ENCODE measurements at regions not wholly inside any gene's neighbourhood (a gene's known extent, or its start where the extent isn't known, plus 50 kb on each side); places are given as distances from the start of the nearest gene placed in this dataset.
"Not testable (repeated sequence)": the region's sequence is repeated elsewhere in the genome, so short reads cannot be mapped to it uniquely, and the experiment has no call there.

DNA sequence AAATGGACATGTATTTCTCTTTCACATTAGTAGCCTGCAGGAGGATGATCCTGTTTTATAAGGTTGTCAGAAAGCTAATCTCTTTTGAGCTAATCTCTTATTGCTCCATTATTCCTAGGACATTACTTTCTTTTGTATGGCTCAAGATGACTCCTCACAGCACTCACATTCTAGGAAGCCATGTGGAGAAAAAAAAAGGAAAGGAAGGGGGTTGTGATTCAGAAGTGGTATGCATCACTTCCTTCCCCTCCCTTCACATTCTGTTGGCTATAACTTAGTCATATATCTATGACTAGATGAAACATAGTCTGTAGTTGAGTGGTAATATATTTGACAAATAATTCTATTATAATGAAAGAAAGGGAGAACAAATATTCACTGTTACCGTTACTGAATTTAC is 168.8 kb upstream of the TTC14 start:
- H3K9me3 Mint-ChIP-seq: peaks cover 9 to 40% (median 15%) of the 10 kb centered on the region in 6 donors
- H3K4me3 Mint-ChIP-seq: no peak overlapping the region
- no peaks in the 10 kb centered on the region for H3K4me1 Mint-ChIP-seq
- H3K27me3 Mint-ChIP-seq (ENCODE audit: low read depth in 3 of 3): peaks cover 0 to 1% (median 0%) of the 10 kb centered on the region in 3 donors
- no peaks in the 10 kb centered on the region for H3K36me3 Mint-ChIP-seq
- DNase-seq: no peak
- H3K27ac Mint-ChIP-seq: no peak overlapping the region

DNA sequence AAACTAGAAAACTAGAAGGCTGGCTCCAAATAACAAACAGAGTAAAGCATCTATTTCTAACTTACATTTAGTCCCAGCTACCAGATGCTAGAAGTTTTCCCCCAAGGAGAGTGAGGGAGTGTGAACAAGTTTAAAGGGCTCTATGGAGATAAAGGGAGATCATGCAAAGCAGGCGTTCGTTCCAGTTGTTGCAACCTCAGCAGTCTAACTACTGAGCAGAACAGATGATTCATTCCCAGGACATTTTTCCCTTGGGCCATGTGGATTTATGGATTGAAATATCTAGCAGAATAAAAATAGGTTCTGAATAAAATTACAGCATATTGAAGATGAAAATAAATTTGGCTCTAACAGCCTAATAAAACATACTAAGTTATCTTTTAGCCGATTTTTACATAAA is 154.8 kb upstream of the TTC14 start:
- H3K27me3 Mint-ChIP-seq (ENCODE audit: low read depth in 3 of 3): no peaks in the 10 kb centered on the region
- H3K4me1 Mint-ChIP-seq: no peaks in the 10 kb centered on the region

GRCh38 chr3:180448407-180448806 is 153.6 kb upstream of the TTC14 start:
- H3K4me3 Mint-ChIP-seq; H3K36me3 Mint-ChIP-seq; DNase-seq; H3K27me3 Mint-ChIP-seq (ENCODE audit: low read depth in 3 of 3); H3K27ac Mint-ChIP-seq; H3K4me1 Mint-ChIP-seq: not testable (repeated sequence)
- H3K9me3 Mint-ChIP-seq: peaks cover 2 to 16% (median 9%) of the 10 kb centered on the region in 6 donors

More for the DNA sequence above, 154.8 kb upstream of the TTC14 start:
- no peak overlapping the region for H3K4me3 Mint-ChIP-seq
- no peak for DNase-seq
- no peaks in the 10 kb centered on the region for H3K36me3 Mint-ChIP-seq
- H3K27ac Mint-ChIP-seq: no peak overlapping the region
- peaks cover 2 to 17% (median 10%) of the 10 kb centered on the region in 6 donors for H3K9me3 Mint-ChIP-seq

- Mint-ChIP-seq H3K36me3 (no peaks in the 10 kb centered on the region), H3K4me1 (no peaks in the 10 kb centered on the region), H3K27ac (no peak overlapping the region), H3K27me3 (ENCODE audit: low read depth in 3 of 3) (no peaks in the 10 kb centered on the region), H3K9me3 (peaks cover 1 to 14% (median 9%) of the 10 kb centered on the region in 6 donors), H3K4me3 (no peak overlapping the region)
- no peak for DNase-seq
Observed at GRCh38 chr3:180457225-180457624, 144.7 kb upstream of the TTC14 start.

DNA sequence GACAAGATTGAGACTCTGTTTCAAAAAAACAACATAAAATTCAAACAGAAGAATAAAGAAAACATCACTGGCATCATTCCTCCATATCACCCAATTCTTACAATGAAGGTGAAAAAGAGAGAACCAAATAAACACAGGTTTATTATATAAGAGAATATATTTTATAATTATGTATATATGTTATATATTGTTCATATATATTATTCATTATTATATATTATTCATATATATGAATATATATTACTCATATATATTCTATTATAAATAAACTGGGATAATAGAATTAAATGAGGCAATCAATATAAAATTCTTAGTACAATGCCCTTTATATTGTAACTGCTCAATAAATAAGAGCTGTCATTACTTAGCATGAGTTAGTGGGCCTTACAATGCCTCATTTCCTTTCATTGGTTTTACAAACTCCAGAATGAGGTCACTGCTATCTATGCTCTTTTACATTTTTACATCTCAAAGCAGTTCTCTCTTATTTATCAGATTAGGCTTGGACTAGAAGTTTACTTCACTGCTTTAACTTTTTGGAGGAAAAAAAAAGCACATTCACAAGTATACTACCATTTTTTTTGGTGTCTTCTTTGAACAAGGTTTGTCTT is 135.5 kb upstream of the TTC14 start:
- DNase-seq: no peak
- no peaks in the 10 kb centered on the region for H3K4me1 Mint-ChIP-seq
- no peaks in the 10 kb centered on the region for H3K36me3 Mint-ChIP-seq
- peaks cover 0 to 24% (median 8%) of the 10 kb centered on the region in 6 donors for H3K9me3 Mint-ChIP-seq
- no peak overlapping the region for H3K4me3 Mint-ChIP-seq
- no peaks in the 10 kb centered on the region for H3K27me3 Mint-ChIP-seq (ENCODE audit: low read depth in 3 of 3)
- no peak overlapping the region for H3K27ac Mint-ChIP-seq

GRCh38 chr3:180467177-180467576 is 134.8 kb upstream of the TTC14 start:
- no peaks in the 10 kb centered on the region for H3K36me3 Mint-ChIP-seq
- peaks cover 0 to 24% (median 7%) of the 10 kb centered on the region in 6 donors for H3K9me3 Mint-ChIP-seq
- no peak overlapping the region for H3K27ac Mint-ChIP-seq
- no peak overlapping the region for H3K4me3 Mint-ChIP-seq
- H3K27me3 Mint-ChIP-seq (ENCODE audit: low read depth in 3 of 3): no peaks in the 10 kb centered on the region
- no peaks in the 10 kb centered on the region for H3K4me1 Mint-ChIP-seq
- DNase-seq: no peak

DNA sequence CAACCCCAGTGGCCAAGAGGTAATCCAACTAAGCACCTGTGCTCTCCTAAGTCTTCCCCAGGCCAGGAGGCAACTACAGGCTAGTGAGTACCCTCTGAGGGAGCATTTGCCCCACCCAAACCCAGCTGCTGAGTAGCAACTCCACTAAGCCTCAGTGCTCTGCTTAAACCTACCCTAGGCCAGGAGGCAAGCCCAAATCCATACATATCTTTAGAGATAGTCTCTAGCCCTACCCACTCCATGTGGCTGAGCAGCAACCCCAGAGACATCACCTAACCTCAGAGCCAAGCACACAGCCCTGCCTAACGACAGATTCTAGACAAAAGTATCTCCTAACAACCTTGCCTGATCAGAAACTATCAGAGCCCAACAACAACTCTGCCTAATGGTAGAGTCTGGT is 132.8 kb upstream of the TTC14 start:
- no peaks in the 10 kb centered on the region for H3K36me3 Mint-ChIP-seq
- DNase-seq: no peak
- no peaks in the 10 kb centered on the region for H3K27me3 Mint-ChIP-seq (ENCODE audit: low read depth in 3 of 3)
- no peaks in the 10 kb centered on the region for H3K4me1 Mint-ChIP-seq
- no peak overlapping the region for H3K27ac Mint-ChIP-seq
- peaks cover 0 to 24% (median 4%) of the 10 kb centered on the region in 6 donors for H3K9me3 Mint-ChIP-seq
- H3K4me3 Mint-ChIP-seq: no peak overlapping the region

DNA sequence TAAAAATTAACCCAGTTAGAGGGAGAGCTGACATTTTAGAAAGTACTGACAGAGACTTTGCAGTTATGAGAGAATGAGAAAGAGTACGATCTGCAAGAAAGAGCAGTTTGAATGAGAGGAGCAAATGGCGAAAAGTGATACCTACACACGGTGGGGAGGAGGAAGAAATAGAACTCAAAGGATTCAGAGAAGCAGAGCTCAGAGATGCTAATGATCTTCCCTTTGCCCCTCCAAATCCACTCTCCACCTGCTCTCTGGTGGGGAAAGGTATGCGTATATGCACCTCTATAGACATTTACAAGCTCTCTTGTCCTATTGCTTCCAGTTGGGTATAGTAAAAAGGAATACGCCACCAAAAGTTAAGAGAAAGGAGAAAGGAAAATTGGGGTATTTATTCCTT is 123.3 kb upstream of the TTC14 start:
- Mint-ChIP-seq H3K36me3 (no peaks in the 10 kb centered on the region), H3K27me3 (ENCODE audit: low read depth in 3 of 3) (peaks cover 0 to 2% (median 2%) of the 10 kb centered on the region in 3 donors), H3K4me1 (no peaks in the 10 kb centered on the region), H3K27ac (no peak overlapping the region), H3K4me3 (no peak overlapping the region), H3K9me3 (peaks cover 0 to 19% (median 14%) of the 10 kb centered on the region in 6 donors)
- no peak for DNase-seq

DNA sequence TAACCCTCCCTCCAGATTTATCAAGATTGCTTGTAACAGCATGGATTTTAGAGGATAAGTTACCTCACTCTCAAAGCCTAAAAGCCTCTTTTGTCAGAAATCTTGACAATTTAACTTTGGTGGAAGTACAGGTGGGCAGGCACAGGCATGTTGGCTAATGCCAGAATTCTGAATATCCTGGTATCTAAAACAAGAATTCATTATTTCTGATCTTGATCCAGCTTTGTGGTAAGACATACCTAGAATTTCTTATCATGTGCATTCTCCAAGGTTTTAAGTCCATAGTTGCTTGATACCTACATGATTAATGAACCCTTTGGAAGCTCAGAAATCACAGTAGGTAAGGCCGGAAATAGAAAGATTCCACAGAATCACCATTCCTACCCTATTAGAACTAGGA is 109.9 kb upstream of the TTC14 start:
- DNase-seq: no peak
- Mint-ChIP-seq H3K36me3 (no peaks in the 10 kb centered on the region), H3K9me3 (peaks cover 2 to 26% (median 14%) of the 10 kb centered on the region in 6 donors), H3K27ac (no peak overlapping the region), H3K27me3 (ENCODE audit: low read depth in 3 of 3) (peaks cover 0 to 2% (median 0%) of the 10 kb centered on the region in 3 donors), H3K4me1 (no peaks in the 10 kb centered on the region), H3K4me3 (no peak overlapping the region)

DNA sequence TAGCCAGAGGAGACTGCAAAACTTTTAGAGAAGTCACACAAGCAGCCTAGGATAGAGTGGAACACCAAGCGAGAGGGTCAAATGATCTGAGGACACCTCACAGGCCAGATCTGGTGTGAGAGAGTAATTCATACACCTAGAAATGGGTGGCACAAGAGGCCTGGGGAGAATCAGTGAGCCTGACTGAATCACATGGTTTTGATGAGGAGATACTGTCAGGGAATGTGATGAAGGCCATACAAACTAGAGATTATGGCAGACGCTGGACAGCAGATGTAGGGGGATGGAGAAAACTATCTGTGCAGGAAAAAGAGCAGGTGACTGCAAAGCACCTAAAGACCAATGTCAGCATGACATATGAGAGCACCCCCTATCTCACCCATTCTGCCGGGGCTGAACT is 105.0 kb upstream of the TTC14 start:
- Mint-ChIP-seq H3K4me1 (no peaks in the 10 kb centered on the region), H3K9me3 (peaks cover 2 to 24% (median 15%) of the 10 kb centered on the region in 6 donors), H3K27me3 (ENCODE audit: low read depth in 3 of 3) (no peaks in the 10 kb centered on the region), H3K27ac (no peak overlapping the region), H3K36me3 (no peaks in the 10 kb centered on the region), H3K4me3 (no peak overlapping the region)
- no peak for DNase-seq

GRCh38 chr3:180516368-180516767 is 85.6 kb upstream of the TTC14 start:
- Mint-ChIP-seq H3K4me1 (no peaks in the 10 kb centered on the region), H3K36me3 (no peaks in the 10 kb centered on the region), H3K9me3 (peaks cover 5 to 27% (median 17%) of the 10 kb centered on the region in 6 donors), H3K4me3 (no peak overlapping the region), H3K27me3 (ENCODE audit: low read depth in 3 of 3) (peaks cover 0 to 3% (median 0%) of the 10 kb centered on the region in 3 donors), H3K27ac (no peak overlapping the region)
- DNase-seq: no peak

DNA sequence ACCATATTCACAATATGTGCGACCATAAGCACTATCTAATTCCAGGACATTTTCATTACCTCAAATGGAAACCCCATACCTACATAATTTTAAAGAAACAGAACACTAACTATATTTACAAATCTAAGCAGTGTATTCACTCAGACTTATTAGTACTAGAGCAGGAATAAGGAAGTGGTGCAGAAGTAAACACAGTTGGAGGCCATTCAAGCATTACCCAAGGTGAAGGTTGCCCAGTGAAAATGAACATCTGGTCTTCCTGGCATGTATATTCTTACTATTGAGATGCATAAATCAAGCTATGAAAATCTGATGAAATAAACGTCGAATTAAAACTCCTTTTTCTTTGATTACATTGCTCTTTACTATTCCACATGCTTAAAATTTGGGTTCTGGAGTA is 78.9 kb upstream of the TTC14 start:
- H3K4me3 Mint-ChIP-seq: no peak overlapping the region
- no peaks in the 10 kb centered on the region for H3K4me1 Mint-ChIP-seq
- no peak overlapping the region for H3K27ac Mint-ChIP-seq
- DNase-seq: no peak
- H3K36me3 Mint-ChIP-seq: no peaks in the 10 kb centered on the region
- peaks cover 5 to 39% (median 13%) of the 10 kb centered on the region in 6 donors for H3K9me3 Mint-ChIP-seq
- H3K27me3 Mint-ChIP-seq (ENCODE audit: low read depth in 3 of 3): peaks cover 0 to 5% (median 4%) of the 10 kb centered on the region in 3 donors

DNA sequence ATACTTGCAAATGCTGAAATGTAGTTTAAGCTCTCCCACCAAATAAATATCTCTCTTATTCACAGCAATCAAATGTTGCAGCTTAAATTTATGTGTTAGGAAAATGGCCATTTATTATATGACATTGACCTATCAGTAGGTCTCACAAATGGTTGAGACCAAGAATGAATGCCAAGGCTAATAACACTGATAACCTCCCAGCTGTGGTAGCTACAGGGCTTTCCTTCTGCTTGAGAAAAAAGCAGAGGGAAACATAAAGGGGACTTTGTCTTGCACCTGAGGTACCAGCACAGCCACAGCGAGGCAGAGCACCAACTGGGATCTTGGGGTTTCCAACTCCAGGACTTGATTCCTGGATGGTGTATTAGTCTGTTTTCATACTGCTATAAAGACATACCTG is 73.1 kb upstream of the TTC14 start:
- no peak for DNase-seq
- H3K4me3 Mint-ChIP-seq: no peak overlapping the region
- H3K27ac Mint-ChIP-seq: no peak overlapping the region
- H3K36me3 Mint-ChIP-seq: peaks cover 0 to 3% (median 0%) of the 10 kb centered on the region in 3 donors
- H3K27me3 Mint-ChIP-seq (ENCODE audit: low read depth in 3 of 3): peaks cover under 1 to 4% (median 2%) of the 10 kb centered on the region in 3 donors
- no peaks in the 10 kb centered on the region for H3K4me1 Mint-ChIP-seq
- peaks cover 2 to 24% (median 6%) of the 10 kb centered on the region in 6 donors for H3K9me3 Mint-ChIP-seq

GRCh38 chr3:180529778-180530177 is 72.2 kb upstream of the TTC14 start:
- peaks cover 0 to 21% (median 5%) of the 10 kb centered on the region in 6 donors for H3K9me3 Mint-ChIP-seq
- peaks cover 0 to 4% (median 2%) of the 10 kb centered on the region in 3 donors for H3K27me3 Mint-ChIP-seq (ENCODE audit: low read depth in 3 of 3)
- H3K4me3 Mint-ChIP-seq: no peak overlapping the region
- H3K27ac Mint-ChIP-seq: no peak overlapping the region
- H3K4me1 Mint-ChIP-seq: no peaks in the 10 kb centered on the region
- no peak for DNase-seq
- peaks cover 0 to 3% (median 0%) of the 10 kb centered on the region in 3 donors for H3K36me3 Mint-ChIP-seq

- H3K36me3 Mint-ChIP-seq: peaks cover 0 to 3% (median 0%) of the 10 kb centered on the region in 3 donors
- H3K27me3 Mint-ChIP-seq (ENCODE audit: low read depth in 3 of 3): peaks cover 0 to 3% (median 2%) of the 10 kb centered on the region in 3 donors
- DNase-seq: no peak
- no peak overlapping the region for H3K4me3 Mint-ChIP-seq
- peaks cover 0 to 20% (median 5%) of the 10 kb centered on the region in 6 donors for H3K9me3 Mint-ChIP-seq
- no peaks in the 10 kb centered on the region for H3K4me1 Mint-ChIP-seq
- no peak overlapping the region for H3K27ac Mint-ChIP-seq
Observed at GRCh38 chr3:180530276-180530675, 71.7 kb upstream of the TTC14 start.
